NCI-H510A treated with DMSO at 0.1 percent for 48 hours (cell line): ENCODE measurements at regions not wholly inside any gene's neighbourhood (a gene's known extent, or its start where the extent isn't known, plus 50 kb on each side); places are given as distances from the start of the nearest gene placed in this dataset.
"Not testable (repeated sequence)": the region's sequence is repeated elsewhere in the genome, so short reads cannot be mapped to it uniquely, and the experiment has no call there.

ENCODE experiments used
- DNase-seq: peaks from one replicate; lab custom pipeline; 2025; lab: John Stamatoyannopoulos, UW

GRCh38 chr19:13712767-13713201, 51.5 kb upstream of the MRI1 start:
- no peak for DNase-seq

GRCh38 chr19:13707915-13708314, 56.4 kb upstream of the MRI1 start:
- DNase-seq = no peak

GRCh38 chr19:13705928-13706447, 58.3 kb upstream of the MRI1 start:
- DNase-seq = no peak

GRCh38 chr19:13705201-13705600, 59.1 kb upstream of the MRI1 start:
- no peak for DNase-seq

- DNase-seq = no peak
Measured at GRCh38 chr19:13701624-13702023, 62.7 kb upstream of the MRI1 start.

GRCh38 chr19:13700621-13701020, 63.7 kb upstream of the MRI1 start:
- DNase-seq = no peak

- DNase-seq = no peak
Measured at GRCh38 chr19:13699786-13700185, 64.5 kb upstream of the MRI1 start.

GRCh38 chr19:13696839-13697238, 67.5 kb upstream of the MRI1 start:
- DNase-seq = no peak

GRCh38 chr19:13693889-13694288, 70.4 kb upstream of the MRI1 start:
- DNase-seq = no peak

GRCh38 chr19:13691569-13692435, 72.5 kb upstream of the MRI1 start:
- DNase-seq = no peak

- DNase-seq = peak; percentile 38
Measured at GRCh38 chr19:13689085-13689484, 75.2 kb upstream of the MRI1 start.

GRCh38 chr19:13684021-13684420, 80.3 kb upstream of the MRI1 start:
- DNase-seq = peak; percentile 29

- no peak for DNase-seq
Measured at GRCh38 chr19:13681509-13681908, 82.8 kb upstream of the MRI1 start.

- DNase-seq = not testable (repeated sequence)
Measured at GRCh38 chr19:13680708-13681360, 83.5 kb upstream of the MRI1 start.

GRCh38 chr19:13676967-13677366, 87.4 kb upstream of the MRI1 start:
- not testable (repeated sequence) for DNase-seq

GRCh38 chr19:13672480-13673175, 91.7 kb upstream of the MRI1 start:
- not testable (repeated sequence) for DNase-seq

GRCh38 chr19:13670846-13671245, 93.5 kb upstream of the MRI1 start:
- DNase-seq = no peak

- DNase-seq = no peak
Measured at GRCh38 chr19:13669780-13670355, 94.5 kb upstream of the MRI1 start.

GRCh38 chr19:13668964-13669363, 95.4 kb upstream of the MRI1 start:
- no peak for DNase-seq

GRCh38 chr19:13666165-13666564, 98.2 kb upstream of the MRI1 start:
- DNase-seq = no peak

- no peak for DNase-seq
Measured at GRCh38 chr19:13665125-13665905, 99.0 kb upstream of the MRI1 start.
